ENCODE measurements at regions not wholly inside any gene's neighbourhood (a gene's known extent, or its start where the extent isn't known, plus 50 kb on each side); places are given as distances from the start of the nearest gene placed in this dataset.

DNA sequence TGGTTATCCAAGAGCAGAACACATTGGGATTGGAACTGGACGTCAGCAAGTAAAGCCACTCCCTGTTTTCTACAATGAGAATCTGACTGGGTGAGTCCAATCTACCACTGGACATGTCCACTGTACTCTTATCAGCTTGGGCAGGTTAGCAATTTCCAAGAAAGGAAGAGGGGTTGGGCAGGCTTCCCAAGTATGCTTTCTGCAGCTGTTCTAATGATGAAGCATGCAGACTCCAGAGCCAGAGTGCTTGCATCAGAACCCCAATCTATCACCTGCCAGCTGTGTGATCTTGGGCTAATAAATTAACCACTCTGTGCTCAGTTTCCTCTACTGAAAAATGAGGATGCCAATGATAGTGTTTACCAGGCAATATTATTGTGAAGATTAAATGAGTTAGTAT lies 92.0 kb downstream of the EMP1 start:
- TF ChIP-seq, protein P1, sequence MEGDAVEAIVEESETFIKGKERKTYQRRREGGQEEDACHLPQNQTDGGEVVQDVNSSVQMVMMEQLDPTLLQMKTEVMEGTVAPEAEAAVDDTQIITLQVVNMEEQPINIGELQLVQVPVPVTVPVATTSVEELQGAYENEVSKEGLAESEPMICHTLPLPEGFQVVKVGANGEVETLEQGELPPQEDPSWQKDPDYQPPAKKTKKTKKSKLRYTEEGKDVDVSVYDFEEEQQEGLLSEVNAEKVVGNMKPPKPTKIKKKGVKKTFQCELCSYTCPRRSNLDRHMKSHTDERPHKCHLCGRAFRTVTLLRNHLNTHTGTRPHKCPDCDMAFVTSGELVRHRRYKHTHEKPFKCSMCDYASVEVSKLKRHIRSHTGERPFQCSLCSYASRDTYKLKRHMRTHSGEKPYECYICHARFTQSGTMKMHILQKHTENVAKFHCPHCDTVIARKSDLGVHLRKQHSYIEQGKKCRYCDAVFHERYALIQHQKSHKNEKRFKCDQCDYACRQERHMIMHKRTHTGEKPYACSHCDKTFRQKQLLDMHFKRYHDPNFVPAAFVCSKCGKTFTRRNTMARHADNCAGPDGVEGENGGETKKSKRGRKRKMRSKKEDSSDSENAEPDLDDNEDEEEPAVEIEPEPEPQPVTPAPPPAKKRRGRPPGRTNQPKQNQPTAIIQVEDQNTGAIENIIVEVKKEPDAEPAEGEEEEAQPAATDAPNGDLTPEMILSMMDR (IDR thresholded peaks at IDR 0.05) = no peak
- no peak for TF ChIP-seq TCF7L2 (IDR thresholded peaks at IDR 0.05; ENCODE audit: low read depth, low read length)

All from Panc1 (cell line).